Astrocyte of the cerebellum (primary cell): ENCODE measurements at regions not wholly inside any gene's neighbourhood (a gene's known extent, or its start where the extent isn't known, plus 50 kb on each side); places are given as distances from the start of the nearest gene placed in this dataset.

Experiments used
- DNase-seq: peaks from one replicate; pipeline ENCODE4 v3.0.0-alpha.2; 2011; ENCODE audit warnings: low read depth
- H3K4me3 ChIP-seq: 2 replicates; pipeline ENCODE4 v1.5.1; 2011; ENCODE audit warnings: mild to moderate bottlenecking, low read depth, low read length, moderate library complexity
- CTCF ChIP-seq: IDR thresholded peaks from 2 replicates; pipeline ENCODE4 v1.5.1; 2012; ENCODE audit warnings: low read length, low read depth, moderate library complexity, mild to moderate bottlenecking; ENCODE audit errors: missing control alignments
- in situ Hi-C: cut with HindIII; loops from 2 replicates; pipeline ENCODE4 v1.10.0; 2017; ENCODE audit warnings: low sequenced_read_pairs

GRCh38 chr15:93188236-93188635 is 99.2 kb upstream of the RGMA start:
- no peak for TF ChIP-seq CTCF

GRCh38 chr15:93185796-93186195 is 96.8 kb upstream of the RGMA start:
- in situ Hi-C loops, result no loop called here
- TF ChIP-seq CTCF, result no peak
- DNase-seq, result peak; percentile 9
- H3K4me3 ChIP-seq, result no peak overlapping the region

More at GRCh38 chr15:93188236-93188635, 99.2 kb upstream of the RGMA start:
- in situ Hi-C loops, result no loop called here
- H3K4me3 ChIP-seq, result no peak overlapping the region
- DNase-seq, result no peak

GRCh38 chr15:93182703-93183205 is 93.7 kb upstream of the RGMA start:
- no peak for TF ChIP-seq CTCF
- DNase-seq, result no peak
- in situ Hi-C loops, result no loop called here
- H3K4me3 ChIP-seq, result no peak overlapping the region

- in situ Hi-C loops, result no loop called here
- H3K4me3 ChIP-seq, result no peak overlapping the region
- TF ChIP-seq CTCF, result no peak
- DNase-seq, result no peak
These were observed 91.6 kb upstream of the RGMA start for GRCh38 chr15:93180656-93181055.

GRCh38 chr15:93180128-93180527 is 91.1 kb upstream of the RGMA start:
- no peak for DNase-seq
- H3K4me3 ChIP-seq, result no peak overlapping the region
- TF ChIP-seq CTCF, result no peak
- in situ Hi-C loops, result no loop called here

- DNase-seq, result peak; percentile 46
These were observed 90.7 kb upstream of the RGMA start for GRCh38 chr15:93179700-93180102.

More at GRCh38 chr15:93179700-93180102, 90.7 kb upstream of the RGMA start:
- no peak for TF ChIP-seq CTCF
- in situ Hi-C loops, result no loop called here
- no peak overlapping the region for H3K4me3 ChIP-seq
